ENCODE measurements at regions not wholly inside any gene's neighbourhood (a gene's known extent, or its start where the extent isn't known, plus 50 kb on each side); places are given as distances from the start of the nearest gene placed in this dataset.

DNA sequence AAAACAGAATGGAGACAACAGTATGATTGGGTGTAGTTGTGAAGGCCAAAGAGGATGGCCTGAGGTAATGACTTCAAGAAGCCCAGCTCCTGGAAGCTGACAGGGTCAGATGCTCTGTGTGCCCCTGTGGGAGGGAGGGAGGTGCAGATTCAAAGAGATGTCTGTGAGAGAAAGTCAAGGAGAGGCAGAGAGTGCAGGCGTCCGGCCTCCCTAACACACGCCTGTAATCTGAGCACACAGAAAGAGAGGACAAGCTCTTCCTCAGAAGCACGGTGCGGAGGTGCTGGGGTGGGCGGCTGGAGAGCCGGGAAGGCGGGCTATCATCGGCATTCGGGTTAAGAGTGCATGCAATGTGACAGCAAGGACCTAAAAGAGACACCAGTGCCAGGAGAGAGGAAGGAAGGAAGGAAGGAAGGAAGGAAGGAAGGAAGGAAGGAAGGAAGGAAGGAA lies 238.2 kb upstream of the HES1 start:
- no peak for DNase-seq (ENCODE audit: extremely low read depth in 1 of 2, low read depth in 1 of 2)

DNA sequence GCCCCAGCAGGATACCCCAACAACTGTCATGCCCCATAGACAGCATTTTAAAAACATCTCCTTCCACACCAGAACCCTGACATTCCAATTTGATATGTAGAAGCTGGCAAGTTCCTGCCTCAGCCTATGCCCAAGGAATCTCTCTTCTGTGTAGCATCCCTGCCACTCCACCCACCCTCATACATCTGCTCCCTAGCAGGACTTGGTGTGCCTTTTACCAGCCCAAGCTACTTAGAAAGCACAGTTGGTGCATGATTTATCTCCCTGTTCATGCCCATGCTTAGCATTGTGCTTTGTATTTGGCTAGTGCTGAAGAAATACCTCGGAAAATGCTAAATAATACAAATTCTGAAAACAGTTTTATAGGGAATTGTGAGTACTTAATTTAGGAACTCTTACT lies 236.9 kb upstream of the HES1 start:
- no peak for DNase-seq (ENCODE audit: extremely low read depth in 1 of 2, low read depth in 1 of 2)

DNA sequence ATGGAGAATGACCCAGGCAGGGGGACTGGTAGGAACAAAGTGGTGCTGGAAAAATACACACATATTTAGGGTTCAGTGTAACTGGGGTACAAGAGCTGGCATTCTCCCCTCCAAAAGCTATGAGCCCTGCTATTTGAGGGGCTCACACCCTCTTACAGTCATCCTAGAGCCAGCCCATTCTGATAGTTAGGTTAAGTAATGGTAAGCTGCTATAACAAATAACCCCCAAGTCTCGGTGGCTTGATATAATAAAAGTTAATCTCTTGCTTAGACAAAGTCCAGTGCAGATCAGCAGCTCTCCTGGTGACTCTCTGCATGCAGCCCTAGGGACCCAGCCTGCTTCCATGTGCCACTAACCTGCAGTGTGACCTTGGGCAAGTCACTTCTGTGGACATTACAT lies 234.9 kb upstream of the HES1 start:
- DNase-seq (ENCODE audit: extremely low read depth in 1 of 2, low read depth in 1 of 2), result no peak

DNA sequence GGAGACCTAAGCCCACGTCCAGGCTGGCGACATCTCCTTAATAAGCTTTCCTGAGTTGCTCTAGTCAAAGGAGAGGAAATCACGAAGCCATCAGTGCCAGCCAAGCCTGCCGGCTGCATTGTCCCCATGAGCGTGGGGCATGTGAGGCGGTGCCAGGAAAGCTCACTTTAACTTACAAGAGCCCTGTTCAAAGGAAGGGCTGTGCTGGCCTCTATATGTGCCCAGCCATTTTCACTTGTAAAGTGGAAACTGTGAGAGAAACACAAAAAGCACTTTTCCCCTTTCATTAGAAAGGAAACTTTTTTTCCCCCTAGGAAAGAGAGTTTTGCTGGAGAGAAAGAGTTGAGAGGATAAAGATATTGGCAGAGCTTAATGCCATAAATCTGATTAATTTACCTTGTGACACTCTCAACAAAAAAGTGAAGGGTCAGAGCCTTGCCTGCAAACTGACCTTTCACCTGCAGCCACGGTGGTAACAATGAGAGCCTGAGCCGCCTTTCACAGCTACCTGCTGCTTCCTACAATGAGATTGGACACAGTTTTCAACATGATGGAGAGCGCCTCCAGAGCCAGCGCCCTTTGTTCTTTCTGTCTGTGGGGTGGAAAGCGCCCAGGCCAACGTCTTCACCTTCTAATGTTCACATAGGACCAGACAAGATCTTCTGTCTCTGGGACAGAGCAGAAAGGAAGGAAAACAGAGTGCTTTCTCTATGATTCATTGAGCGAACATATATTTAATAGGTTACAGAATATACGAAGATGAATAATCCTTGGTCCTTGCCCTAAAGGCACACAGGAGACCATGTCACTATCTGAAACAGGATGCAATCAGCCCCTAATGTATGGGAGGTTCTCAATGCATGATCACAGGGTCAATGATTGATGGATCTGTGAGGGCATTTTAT lies 233.1 kb upstream of the HES1 start:
- DNase-seq (ENCODE audit: extremely low read depth in 1 of 2, low read depth in 1 of 2), result no peak

DNA sequence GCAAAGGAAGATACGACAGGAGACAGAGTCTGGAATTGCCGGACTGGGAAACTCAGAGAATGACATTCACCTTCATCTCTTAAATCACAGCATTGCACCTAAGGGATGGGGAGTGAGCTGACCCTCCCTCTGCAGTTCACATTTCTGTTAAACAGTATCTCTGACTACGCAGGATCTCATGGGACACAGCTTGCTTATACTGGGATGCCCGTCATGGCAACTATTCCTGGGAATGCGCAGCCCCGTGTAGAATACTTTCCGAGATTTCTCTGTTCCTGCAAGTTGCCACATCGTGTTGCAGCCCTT lies 232.5 kb upstream of the HES1 start:
- no peak for DNase-seq (ENCODE audit: extremely low read depth in 1 of 2, low read depth in 1 of 2)

DNA sequence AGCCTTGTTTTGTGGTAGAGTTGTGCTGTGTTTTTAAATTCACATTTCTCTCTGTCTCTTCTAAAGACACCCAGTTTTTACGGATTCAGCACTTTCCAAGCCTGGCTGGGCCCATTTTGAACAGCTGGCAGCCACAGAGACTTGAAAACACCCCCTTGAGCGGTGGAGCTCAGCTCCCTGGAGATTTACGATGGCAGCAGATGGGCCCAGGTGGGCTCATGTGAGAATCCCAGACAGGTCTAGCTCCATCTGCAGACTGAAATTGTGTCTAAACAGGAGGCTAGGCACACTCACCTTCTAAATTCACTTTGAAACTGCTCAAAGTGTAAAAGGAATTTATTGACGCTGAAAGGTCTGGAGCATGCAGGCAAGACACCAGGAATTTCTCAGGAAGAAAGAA lies 232.0 kb upstream of the HES1 start:
- no peak for DNase-seq (ENCODE audit: extremely low read depth in 1 of 2, low read depth in 1 of 2)

DNA sequence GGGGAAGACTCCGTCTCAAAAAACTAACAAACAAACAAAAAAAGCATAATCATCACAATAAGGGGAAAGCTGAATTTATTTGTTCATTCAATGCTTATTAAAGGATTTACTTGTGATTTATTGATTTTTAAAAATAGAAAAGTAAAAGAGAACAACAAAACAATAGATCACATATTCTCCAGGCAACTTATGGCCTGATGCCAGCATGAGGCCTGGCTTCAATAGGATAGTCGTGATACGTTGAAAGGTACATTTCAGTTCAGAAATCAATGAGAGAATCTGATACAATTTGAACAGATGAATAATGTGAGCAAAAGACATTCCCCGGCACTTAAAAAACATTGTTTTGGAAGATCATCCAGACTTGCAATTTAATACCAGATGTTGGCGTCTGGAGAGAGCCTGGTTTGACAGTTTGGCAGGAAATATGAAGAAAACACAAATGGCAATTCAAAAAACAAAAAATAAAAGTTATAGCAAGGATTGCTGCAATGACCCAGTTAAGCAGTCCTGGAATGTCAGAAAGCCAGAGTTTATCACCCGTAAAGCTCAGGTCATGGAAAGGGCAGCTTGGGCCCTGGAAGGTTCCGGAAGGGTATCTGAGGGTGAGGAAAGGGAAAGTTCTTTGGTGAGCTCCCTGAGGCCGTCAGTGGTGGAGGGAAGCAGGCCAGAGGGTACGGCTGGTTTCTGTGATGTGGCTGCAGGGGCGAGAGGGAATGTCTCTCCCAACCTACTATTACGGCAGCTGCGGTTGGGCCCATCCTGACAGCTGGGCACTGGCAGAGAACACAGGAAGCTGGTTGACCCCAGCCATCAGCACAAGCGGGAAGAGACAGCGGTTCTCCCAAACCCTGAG lies 230.2 kb upstream of the HES1 start:
- DNase-seq (ENCODE audit: extremely low read depth in 1 of 2, low read depth in 1 of 2), result no peak

DNA sequence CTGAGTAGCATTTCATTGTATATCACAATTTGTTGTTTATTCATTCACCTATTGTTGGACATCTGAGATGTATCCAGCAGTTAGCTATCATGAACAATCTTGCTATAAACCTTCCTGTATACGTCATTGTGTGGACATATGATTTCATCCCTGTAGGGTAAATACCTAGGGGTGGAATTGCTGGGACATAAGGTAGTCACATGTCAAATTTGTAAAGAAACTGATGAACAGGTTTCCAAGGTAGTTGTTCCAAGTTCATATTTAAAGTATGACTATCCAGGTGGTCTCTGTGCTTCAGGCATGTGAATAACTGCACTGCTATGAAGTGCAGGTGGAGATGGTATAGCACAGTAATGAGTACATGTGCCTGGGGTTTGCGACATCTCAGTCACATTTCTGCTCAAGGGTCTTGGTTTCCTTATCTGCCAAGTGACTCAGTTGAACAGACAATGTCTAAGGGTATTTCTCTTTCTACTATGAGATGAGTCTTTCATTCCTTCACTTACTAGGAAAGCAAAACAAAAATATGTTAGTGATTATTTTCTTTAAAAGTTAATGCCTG lies 229.0 kb upstream of the HES1 start:
- DNase-seq (ENCODE audit: extremely low read depth in 1 of 2, low read depth in 1 of 2), result no peak

DNA sequence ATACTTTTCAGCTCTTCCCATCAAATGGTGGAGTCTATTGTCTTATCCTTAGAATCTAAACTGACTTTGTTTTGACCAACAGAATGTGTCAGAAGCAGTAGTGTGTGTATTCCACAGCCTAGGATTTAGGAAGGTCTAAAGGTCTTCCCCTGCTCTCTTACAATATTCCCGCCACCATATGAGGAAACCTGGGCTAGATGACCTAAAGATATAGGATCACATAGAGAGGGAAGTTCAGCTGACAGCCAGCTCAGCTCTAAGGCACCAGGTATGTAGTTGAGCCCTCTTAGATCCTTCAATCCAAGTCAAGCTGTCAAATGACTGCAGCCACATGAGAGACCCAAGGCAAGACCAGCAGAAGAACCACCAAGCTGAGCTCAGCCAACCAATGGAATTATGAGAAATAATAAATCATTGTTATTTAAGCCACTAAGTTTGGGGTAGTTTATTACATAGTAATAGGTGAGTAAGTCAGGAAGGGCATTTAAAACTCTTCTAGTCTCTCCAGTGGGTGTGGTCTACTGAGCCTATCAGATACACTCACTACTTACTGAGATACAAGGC lies 227.7 kb upstream of the HES1 start:
- DNase-seq (ENCODE audit: extremely low read depth in 1 of 2, low read depth in 1 of 2), result no peak

DNA sequence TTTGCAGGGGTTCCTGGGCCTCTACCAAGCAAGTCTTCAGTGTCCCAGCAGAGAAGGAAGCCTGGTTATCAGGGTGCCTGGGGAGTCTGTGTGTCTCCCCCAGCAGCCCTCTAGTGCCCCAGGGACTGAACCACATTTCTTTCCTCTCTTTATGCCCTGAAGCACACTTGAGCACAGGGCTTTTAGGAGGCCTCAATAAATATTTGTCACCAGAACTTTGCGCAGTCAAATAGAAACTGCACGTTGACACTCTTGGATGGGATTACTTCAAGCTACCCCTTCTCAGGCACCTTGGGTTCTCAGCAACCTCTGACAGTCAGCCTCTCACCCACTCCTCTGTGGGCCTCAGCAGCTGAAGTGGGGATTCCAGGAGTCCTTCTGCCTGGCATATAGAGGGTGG lies 226.6 kb upstream of the HES1 start:
- DNase-seq (ENCODE audit: extremely low read depth in 1 of 2, low read depth in 1 of 2), result no peak

DNA sequence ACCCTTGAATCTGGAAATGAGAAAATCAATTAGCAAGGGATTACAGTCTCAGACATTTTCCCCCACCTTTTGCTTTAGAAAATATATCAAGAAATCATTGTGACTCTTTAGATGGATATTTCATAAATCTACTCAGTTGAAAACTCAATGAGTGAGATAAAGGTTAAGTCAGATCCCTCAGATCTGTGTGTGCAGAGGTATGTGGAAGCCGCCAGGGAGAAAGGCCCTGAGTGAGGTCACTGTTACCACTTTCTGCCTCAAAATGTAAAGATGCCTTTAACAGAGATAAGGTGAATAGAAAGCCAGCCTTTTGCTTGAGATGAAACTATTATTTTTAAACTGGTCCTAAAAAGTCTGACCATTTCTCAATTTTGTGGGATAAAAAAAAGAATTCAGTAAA lies 225.6 kb upstream of the HES1 start:
- DNase-seq (ENCODE audit: extremely low read depth in 1 of 2, low read depth in 1 of 2), result no peak

DNA sequence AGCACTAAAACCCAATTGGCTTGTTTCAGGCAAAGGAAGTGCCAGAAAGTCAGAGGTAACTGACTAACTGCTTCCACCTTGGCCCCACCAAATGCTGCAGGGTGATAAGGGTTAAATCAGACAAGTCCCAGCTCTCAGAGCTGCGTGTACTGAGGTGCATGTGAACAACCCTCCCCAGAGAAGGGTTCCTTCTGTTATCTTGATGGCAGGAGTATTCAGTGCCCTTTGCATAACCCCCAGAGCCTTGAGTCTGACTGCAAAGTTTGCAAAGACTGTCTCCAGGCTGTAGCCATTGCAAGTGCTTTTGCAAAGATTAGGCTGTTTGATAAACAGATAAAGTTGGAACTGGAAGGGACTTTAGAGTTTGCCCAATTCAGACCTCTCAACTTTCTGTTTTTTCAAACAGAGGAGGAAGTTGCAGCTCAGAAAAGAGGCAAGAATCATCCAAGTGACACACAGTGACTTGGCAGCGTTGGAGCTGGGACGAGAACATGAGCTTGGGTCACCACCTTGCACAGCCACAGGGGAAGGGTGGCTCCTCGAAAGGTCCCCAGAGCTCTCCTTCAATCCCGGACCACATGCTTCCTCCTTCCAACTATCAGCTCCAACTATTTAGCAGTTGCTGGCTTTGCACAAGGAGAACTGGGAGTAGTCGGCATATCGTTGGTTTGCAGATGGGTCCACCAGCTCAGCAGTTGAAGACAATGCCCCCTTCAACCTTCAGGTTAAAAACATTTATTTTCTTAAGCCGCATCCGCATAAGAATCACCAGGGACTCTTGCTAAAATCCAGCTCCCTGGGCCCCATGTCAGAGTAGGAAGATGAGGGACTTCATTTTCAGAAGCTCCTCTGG lies 224.8 kb upstream of the HES1 start:
- no peak for DNase-seq (ENCODE audit: extremely low read depth in 1 of 2, low read depth in 1 of 2)

DNA sequence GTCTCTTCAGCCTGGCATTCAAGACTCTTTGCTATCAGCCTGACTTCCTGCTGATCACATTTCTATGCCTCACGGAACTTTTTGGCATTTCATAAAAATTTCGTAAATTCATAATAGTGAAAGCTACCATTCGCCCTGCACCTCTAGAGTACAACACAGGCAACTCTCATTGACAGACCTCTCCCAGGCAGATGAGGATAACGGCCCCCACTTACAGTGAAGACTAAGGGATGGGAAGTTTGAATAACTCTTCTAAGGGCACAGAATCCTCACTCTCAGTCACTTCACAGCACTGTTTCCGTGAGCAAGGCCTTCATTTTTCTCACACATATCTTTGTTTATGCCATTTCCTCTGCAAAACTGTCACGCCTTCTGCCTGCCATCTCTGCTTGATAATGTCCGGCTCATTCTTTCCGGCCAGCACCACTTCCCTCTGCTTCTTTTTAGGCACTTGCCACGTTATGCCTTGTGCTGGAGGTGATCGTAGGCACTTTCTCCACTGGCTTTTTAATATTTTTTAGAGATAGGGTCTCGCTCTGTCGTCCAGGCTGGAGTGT lies 224.1 kb upstream of the HES1 start:
- DNase-seq (ENCODE audit: extremely low read depth in 1 of 2, low read depth in 1 of 2), result no peak

DNA sequence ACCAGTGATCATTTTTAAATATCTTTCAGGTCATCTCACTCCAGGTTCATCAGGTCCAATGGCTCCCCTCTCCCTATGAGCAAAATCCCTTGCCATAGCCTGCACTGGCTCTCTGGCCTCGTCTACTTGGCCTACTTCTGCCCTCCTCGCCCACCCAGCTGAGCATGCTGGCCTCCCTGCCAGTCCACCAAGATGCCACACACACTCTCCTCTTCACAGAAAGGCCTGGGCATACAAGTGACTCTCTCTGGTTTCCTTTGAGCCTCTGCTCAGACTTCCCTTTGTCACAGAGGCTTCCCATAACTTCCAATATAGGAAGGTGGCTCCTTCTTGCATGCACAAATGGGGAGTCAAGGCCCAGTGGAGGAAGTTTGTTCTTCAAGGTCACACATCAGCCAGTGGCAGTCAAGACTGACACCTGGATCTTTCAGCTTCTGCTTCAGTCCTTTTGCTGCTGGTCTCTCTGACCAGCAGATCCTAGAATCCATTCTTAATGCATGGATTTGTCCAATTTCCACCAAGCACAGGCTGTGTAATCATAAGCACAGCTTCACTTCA lies 223.2 kb upstream of the HES1 start:
- no peak for DNase-seq (ENCODE audit: extremely low read depth in 1 of 2, low read depth in 1 of 2)

DNA sequence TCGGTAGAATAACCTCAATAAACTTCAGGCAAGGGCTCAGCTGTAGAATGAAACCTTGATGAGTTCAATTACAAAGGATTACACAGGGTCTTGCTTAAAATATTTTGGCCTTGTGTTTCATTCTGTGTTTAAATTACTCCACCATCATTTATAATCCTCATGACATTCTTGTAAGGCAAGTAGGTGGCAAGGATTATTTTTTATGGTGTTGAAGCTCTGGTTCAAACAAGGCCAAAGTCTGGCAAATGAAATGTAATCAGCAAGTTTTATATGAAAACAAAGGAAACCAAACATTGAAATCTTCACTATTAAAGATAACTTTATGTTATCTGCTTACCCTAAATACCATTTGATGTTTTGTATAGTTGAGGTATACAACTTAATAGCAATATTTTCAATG lies 221.3 kb upstream of the HES1 start:
- DNase-seq (ENCODE audit: extremely low read depth in 1 of 2, low read depth in 1 of 2), result no peak

DNA sequence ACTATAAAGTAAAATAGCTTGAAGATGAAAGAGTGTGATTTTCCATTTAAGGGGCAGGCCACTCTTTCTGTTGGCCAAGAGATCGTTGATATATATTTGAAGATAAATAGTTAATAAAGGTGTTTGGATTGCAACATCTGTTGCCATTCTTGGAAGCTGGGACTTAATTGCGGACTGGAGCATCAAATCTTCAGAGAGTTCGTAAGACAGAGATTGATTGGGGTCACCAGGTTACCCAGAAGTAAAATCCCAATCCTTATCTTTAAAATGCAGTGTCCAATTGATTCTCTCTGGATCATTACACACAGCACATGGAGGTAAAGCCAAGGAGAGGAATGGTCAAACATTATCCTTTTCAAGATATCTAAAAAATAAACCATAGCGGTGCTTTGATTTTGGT lies 220.8 kb upstream of the HES1 start:
- DNase-seq (ENCODE audit: extremely low read depth in 1 of 2, low read depth in 1 of 2), result no peak

DNA sequence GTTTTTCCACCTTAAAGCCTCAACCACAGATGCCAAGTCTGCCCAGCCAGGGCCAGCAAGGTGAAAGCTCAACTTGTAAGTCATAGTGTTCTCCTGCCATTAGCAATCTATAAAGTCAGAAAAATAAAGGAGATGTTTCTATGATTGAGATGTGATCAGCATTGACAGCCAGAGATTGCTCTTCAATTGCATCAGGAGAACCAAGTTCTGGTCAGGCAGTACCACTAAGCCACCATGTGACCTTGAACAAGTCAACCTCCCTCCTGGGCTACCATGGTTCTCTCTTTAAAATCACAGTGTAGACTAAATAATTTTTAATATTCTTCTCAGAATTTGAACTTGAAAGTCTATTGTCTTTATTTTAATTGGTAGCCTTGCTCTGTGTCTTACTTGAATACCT lies 220.3 kb upstream of the HES1 start:
- no peak for DNase-seq (ENCODE audit: extremely low read depth in 1 of 2, low read depth in 1 of 2)

DNA sequence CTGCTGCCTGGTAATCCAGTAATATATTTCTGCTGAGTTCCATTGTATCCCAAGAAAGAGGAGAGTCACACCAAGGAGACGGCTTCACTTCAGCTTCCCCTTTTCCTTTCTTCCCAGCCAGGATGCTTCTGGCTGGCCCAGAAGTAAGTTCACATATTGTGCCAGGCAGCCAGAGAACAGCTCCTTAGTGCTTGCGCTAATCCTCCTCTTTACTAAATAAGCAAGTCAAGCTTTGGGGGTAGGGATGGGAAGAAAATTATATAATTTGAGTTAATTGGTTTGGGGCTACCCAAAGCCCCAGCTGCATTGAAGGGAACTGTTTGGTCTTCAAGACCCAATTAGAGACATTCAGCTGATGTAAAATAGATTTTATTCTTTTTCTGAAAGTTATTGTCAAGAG lies 218.8 kb upstream of the HES1 start:
- no peak for DNase-seq (ENCODE audit: extremely low read depth in 1 of 2, low read depth in 1 of 2)

DNA sequence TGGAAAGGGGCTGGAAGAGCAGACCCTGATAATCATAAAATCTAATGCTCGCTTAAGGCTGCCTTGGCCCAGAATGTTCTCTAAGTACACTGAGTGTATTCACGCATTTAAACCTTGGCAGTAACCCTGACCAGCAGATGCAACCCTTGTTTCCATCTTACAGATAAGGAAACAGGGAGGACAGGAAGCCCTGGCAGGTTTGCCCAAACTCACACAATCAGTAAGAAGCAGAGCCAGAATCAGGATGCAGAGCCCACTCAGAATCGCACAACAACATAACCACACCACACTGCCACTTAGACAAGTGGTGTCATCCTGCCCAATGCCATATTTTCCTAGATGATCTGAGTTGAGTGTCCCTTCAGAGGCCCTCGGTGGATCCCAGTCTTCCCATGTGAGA lies 214.5 kb upstream of the HES1 start:
- no peak for DNase-seq (ENCODE audit: extremely low read depth in 1 of 2, low read depth in 1 of 2)
